HepG2 (cell line): ENCODE measurements at regions not wholly inside any gene's neighbourhood (a gene's known extent, or its start where the extent isn't known, plus 50 kb on each side); places are given as distances from the start of the nearest gene placed in this dataset.
A peak's percentile ranks its signal among the peaks of the same experiment; 100 is the strongest.

Experiments used
- CHD2 ChIP-seq: IDR thresholded peaks from 2 replicates; pipeline ENCODE4 v1.6.1; 2011; ENCODE audit warnings: low read depth, low read length, improper control_type of control experiment
- GABPA ChIP-seq, 2 experiments: IDR thresholded peaks; 2 replicates each; pipeline ENCODE4 v1.6.1; 2011 to 2016; ENCODE audit warnings: low read depth in 2 of 2, low read length in 1 of 2, missing biosample characterization in 1 of 2, missing genetic modification characterization in 1 of 2
- GATAD1 ChIP-seq: IDR thresholded peaks from 2 replicates; pipeline ENCODE4 v1.6.1; 2016; ENCODE audit warnings: missing genetic modification reagents, missing compliant biosample characterization
- HDAC6 ChIP-seq: fragments of 200-600 bp; sonication (generic); IDR thresholded peaks from 2 replicates; pipeline ENCODE4 v1.7.0; 2017; ENCODE audit warnings: mild to moderate bottlenecking, antibody characterized with exemption, low read length, low read depth
- MAX ChIP-seq: IDR thresholded peaks from 2 replicates; pipeline ENCODE4 v1.6.1; 2012; ENCODE audit warnings: inconsistent platforms
- MLX ChIP-seq: IDR thresholded peaks from 2 replicates; pipeline ENCODE4 v1.6.1; 2016
- MYC ChIP-seq: sonication (generic); formaldehyde crosslinking; IDR thresholded peaks from 2 replicates; pipeline ENCODE4 v1.9.0; 2021; ENCODE audit warnings: missing genetic modification reagents, borderline replicate concordance
- NFIB ChIP-seq: sonication (generic); formaldehyde crosslinking; IDR thresholded peaks from 2 replicates; pipeline ENCODE4 v1.9.0; 2021; ENCODE audit warnings: missing genetic modification reagents, mild to moderate bottlenecking, borderline replicate concordance
- SCMH1 ChIP-seq: sonication (generic); formaldehyde crosslinking; IDR thresholded peaks from 2 replicates; pipeline ENCODE4 v1.9.0; 2021; ENCODE audit warnings: missing genetic modification reagents, mild to moderate bottlenecking, borderline replicate concordance
- THAP8 ChIP-seq: sonication (generic); formaldehyde crosslinking; IDR thresholded peaks from 2 replicates; pipeline ENCODE4 v1.5.1; 2020; ENCODE audit warnings: missing genetic modification reagents, mild to moderate bottlenecking, borderline replicate concordance
- TOPORS ChIP-seq: sonication (generic); formaldehyde crosslinking; IDR thresholded peaks from 2 replicates; pipeline ENCODE4 v1.8.0; 2023; ENCODE audit warnings: mild to moderate bottlenecking, missing genetic modification reagents
- UBTF ChIP-seq: sonication (generic); formaldehyde crosslinking; IDR thresholded peaks from 2 replicates; pipeline ENCODE4 v1.4.0; 2020; ENCODE audit warnings: mild to moderate bottlenecking, missing genetic modification reagents
- XBP1 ChIP-seq: sonication (generic); formaldehyde crosslinking; IDR thresholded peaks from 2 replicates; pipeline ENCODE4 v1.5.0; 2020; ENCODE audit warnings: missing genetic modification reagents
- ZNF136 ChIP-seq: sonication (generic); formaldehyde crosslinking; IDR thresholded peaks from 2 replicates; pipeline ENCODE4 v1.8.1; 2022; ENCODE audit warnings: low read depth, mild to moderate bottlenecking, moderate library complexity, missing genetic modification reagents
- ZNF710 ChIP-seq: sonication (generic); formaldehyde crosslinking; IDR thresholded peaks from 2 replicates; pipeline ENCODE4 v1.5.0; 2020; ENCODE audit warnings: mild to moderate bottlenecking, missing genetic modification reagents, borderline replicate concordance
- ZNF792 ChIP-seq: IDR thresholded peaks from 2 replicates; pipeline ENCODE4 v1.6.1; 2016
- ZNF883 ChIP-seq: sonication (generic); formaldehyde crosslinking; IDR thresholded peaks from 2 replicates; pipeline ENCODE4 v1.5.1; 2020; ENCODE audit warnings: mild to moderate bottlenecking, missing genetic modification reagents; ENCODE audit errors: not compliant biosample characterization

- TF ChIP-seq THAP8 = no peak
- no peak for TF ChIP-seq NFIB
- TF ChIP-seq ZNF710 (CRISPR knock-in tag) = 0 out of 2 replicates have a peak, but pooled peaks have one; percentile 43
- no peak for TF ChIP-seq MLX (CRISPR knock-in tag)
- TF ChIP-seq ZNF883 (CRISPR knock-in tag) = no peak
- no peak for TF ChIP-seq GATAD1
- no peak for TF ChIP-seq GABPA (IDR thresholded peaks at IDR 0.05; ENCODE audit: low read depth, low read length)
- no peak for TF ChIP-seq GABPA (CRISPR knock-in tag; IDR thresholded peaks at IDR 0.05; ENCODE audit: low read depth)
- TF ChIP-seq MYC = no peak
- TF ChIP-seq SCMH1 (CRISPR knock-in tag) = no peak
- peak; percentile 81; the same call in 1 of the 2 replicates for TF ChIP-seq UBTF (CRISPR knock-in tag)
- no peak for TF ChIP-seq XBP1
- TF ChIP-seq ZNF792 (CRISPR knock-in tag) = no peak
- no peak for TF ChIP-seq HDAC6
- no peak for TF ChIP-seq ZNF136
- no peak for TF ChIP-seq CHD2
- no peak for TF ChIP-seq TOPORS (CRISPR knock-in tag)
- TF ChIP-seq MAX = peak; percentile 53; the same call in 1 of the 2 replicates
Measured at GRCh38 chr12:98456576-98457573, 58.5 kb upstream of the TMPO start (continued).
